ENCODE measurements at regions not wholly inside any gene's neighbourhood (a gene's known extent, or its start where the extent isn't known, plus 50 kb on each side); places are given as distances from the start of the nearest gene placed in this dataset.

DNA sequence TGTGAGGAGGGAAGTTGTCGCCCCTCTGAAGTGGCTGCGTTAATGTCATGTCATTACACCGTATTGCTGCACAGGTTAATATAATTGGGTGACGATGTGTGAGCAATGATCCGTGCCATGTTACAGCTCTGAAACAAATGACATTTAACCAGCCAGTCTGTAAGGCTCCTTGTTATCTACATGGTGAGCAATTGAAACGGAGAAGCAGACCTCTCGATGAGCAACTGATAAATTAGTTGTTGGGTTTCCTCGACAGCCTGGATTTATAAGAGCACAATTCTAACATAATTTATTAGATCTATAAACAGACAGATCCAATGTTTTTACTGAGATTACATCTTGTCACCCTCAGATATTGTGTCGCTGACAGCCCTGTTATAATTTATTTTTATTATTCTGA, 49.9 kb upstream of the MAFB start:
- H3K4me1 Mint-ChIP-seq (ENCODE audit: low read depth): no peaks in the 10 kb centered on the region
- peaks cover 0 to 5% of the 10 kb centered on the region in 2 donors for H3K9me3 Mint-ChIP-seq
- DNase-seq: no peak
- ATAC-seq (replicated peaks in 1 of 2): no peak
- peaks cover 13% of the 10 kb centered on the region for H3K27me3 Mint-ChIP-seq (ENCODE audit: low read depth)
- H3K27ac Mint-ChIP-seq: no peak overlapping the region
- H3K4me3 Mint-ChIP-seq: no peak overlapping the region
- no peaks in the 10 kb centered on the region for H3K36me3 Mint-ChIP-seq (ENCODE audit: insufficient read depth in 2 of 2)

DNA sequence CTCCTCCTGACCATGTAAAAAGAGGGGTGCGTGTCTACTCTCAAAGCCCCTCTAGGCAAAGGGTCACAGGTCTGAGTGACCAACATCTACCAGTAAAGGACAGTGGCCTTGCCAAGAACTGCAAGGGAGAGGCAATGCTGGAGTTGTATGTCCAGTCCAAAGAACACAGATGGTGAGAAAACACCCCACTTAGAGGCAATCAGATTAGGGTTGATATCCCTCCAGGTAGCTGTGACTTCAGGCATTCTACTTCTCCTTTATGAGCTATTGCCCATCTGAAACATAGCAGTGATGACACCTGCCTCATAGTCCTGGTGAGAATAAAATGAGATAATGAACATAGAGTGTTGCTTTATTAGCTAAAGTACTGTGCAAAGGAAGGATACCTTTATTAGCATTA, 50.8 kb upstream of the MAFB start:
- DNase-seq (no peak), ATAC-seq (replicated peaks in 1 of 2) (no peak)
- H3K36me3 Mint-ChIP-seq (ENCODE audit: insufficient read depth in 2 of 2): no peaks in the 10 kb centered on the region
- no peaks in the 10 kb centered on the region for H3K4me1 Mint-ChIP-seq (ENCODE audit: low read depth)
- peaks cover 0 to 5% of the 10 kb centered on the region in 2 donors for H3K9me3 Mint-ChIP-seq
- H3K27ac Mint-ChIP-seq: no peak overlapping the region
- H3K27me3 Mint-ChIP-seq (ENCODE audit: low read depth): peaks cover 16% of the 10 kb centered on the region
- no peak overlapping the region for H3K4me3 Mint-ChIP-seq

DNA sequence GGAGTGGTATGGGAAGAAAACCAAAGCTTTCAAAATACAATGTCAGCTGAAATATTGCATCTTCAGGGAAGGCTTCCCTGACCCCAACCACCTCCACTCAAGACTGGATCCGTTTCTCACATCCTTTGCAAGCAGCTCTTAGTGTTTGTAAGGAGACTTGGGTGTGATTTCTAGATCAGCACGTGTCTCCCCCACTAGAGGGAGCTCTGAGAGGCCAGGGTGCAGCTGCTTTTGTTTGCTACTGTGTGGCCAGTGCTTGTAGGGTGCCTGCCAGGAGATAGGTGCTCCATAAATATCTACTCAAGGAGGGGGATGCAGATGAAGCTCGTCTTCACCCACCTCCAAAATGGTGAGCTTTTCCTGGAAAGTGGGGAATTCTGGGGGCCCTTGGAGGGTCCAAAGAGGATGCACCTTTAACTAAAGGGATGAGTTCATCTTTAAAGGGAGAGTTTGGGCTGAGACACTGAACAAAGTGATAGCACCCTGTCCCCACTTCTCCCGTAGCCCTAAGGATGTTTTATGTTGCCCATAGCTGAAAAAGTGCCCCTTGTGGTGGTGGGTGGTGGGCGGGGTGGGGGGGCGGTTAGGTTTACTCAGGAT, 52.6 kb upstream of the MAFB start:
- Mint-ChIP-seq H3K9me3 (no peaks in the 10 kb centered on the region), H3K4me3 (no peak overlapping the region), H3K4me1 (ENCODE audit: low read depth) (no peaks in the 10 kb centered on the region), H3K27ac (no peak overlapping the region), H3K27me3 (ENCODE audit: low read depth) (peaks cover 9% of the 10 kb centered on the region), H3K36me3 (ENCODE audit: insufficient read depth in 2 of 2) (no peaks in the 10 kb centered on the region)
- peak; percentile 41 to 48 for DNase-seq
- no peak for ATAC-seq (replicated peaks in 1 of 2)

DNA sequence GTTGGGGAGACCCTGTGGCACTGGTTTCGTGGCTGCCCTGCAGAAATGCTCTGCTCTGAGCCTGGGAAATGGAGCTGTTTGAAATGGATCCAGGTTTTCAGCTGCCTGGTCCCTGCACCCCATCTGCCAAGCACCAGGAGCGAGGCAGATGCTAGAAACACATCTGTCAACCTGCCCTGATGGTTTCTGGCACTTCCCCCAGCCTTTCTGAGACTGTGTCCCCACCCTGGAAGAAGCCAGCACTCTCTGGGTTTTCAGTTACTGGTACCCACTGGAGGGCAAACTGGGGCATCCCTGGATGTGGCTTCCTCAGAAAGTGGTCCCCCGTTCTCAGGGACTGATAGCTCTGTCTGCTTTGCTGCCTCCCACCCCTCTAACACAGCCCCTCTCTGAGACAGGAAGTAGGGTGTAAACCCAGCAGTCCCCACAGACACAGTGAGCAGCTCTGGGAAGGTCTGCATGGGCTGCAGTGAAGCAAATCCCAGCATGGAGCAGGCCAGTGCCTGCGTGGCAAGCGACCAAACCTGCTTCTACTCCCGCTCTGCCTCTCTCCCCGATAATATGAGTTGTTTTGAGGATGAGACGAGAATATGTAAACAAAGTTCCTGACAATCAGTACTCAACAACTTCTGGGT, 54.2 kb upstream of the MAFB start:
- Mint-ChIP-seq H3K27me3 (ENCODE audit: low read depth) (peaks cover 17% of the 10 kb centered on the region), H3K27ac (no peak overlapping the region), H3K36me3 (ENCODE audit: insufficient read depth in 2 of 2) (no peaks in the 10 kb centered on the region), H3K4me3 (no peak overlapping the region), H3K9me3 (no peaks in the 10 kb centered on the region), H3K4me1 (ENCODE audit: low read depth) (no peaks in the 10 kb centered on the region)
- DNase-seq: no peak
- ATAC-seq (replicated peaks in 1 of 2): no peak

DNA sequence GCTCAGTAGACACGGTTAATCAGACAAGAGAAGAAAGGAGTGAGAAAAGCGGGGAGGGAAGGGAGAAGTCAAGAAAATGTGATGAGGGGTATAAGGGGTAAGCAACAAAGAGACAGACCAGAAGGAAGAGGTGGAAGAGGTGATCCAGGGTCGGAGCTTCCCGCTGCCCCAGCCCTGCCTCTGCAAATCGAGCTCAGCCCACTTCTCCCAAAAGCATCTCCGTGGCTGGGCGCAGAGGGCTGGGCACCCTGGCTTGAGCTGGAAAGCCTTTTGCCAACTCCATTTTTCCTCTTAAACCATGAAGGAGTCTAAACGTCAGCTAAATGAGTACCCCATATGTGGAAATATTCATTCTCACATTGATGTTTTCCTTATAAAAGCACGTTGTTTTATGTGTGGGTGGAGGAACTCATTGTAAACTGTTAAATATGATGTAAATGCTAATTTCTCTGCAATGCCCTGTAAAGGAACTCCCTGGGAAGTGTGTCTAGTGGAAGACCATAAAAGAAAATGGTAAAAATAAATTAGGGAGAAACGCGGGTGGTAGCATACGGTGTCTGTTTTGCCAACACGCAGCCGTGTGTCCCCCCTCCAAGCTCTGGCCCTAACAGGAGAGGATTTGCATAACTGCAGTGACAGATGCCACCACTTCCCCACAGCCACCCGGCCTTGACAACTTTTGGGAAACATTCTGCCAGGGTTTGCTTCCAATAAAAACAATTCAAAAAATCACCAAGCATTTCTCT, 55.2 kb upstream of the MAFB start:
- no peaks in the 10 kb centered on the region for H3K9me3 Mint-ChIP-seq
- DNase-seq: no peak

DNA sequence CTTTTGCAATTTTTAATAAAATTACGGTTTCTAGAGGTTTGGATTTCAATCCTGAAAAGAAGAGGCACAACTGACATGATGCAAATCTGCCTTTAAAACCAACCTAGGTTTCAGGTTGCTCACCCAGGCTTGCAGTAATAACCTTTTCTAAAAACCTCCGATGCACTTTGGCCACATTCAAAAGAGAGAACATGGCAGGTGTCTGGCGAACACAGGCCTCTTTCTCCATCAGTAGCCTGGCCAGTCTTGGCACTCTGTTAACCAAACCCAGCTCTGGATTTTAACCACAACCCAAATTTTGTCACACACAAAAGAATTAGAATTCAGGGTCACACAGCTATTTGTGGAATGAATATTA, 55.8 kb upstream of the MAFB start:
- Mint-ChIP-seq H3K4me1 (ENCODE audit: low read depth) (no peaks in the 10 kb centered on the region), H3K36me3 (ENCODE audit: insufficient read depth in 2 of 2) (no peaks in the 10 kb centered on the region), H3K27ac (no peak overlapping the region), H3K27me3 (ENCODE audit: low read depth) (peaks cover 21% of the 10 kb centered on the region), H3K4me3 (no peak overlapping the region), H3K9me3 (no peaks in the 10 kb centered on the region)
- DNase-seq (no peak), ATAC-seq (replicated peaks in 1 of 2) (no peak)

More for the DNA sequence above, 55.2 kb upstream of the MAFB start:
- no peak overlapping the region for H3K4me3 Mint-ChIP-seq
- peaks cover 21% of the 10 kb centered on the region for H3K27me3 Mint-ChIP-seq (ENCODE audit: low read depth)
- H3K4me1 Mint-ChIP-seq (ENCODE audit: low read depth): no peaks in the 10 kb centered on the region
- H3K27ac Mint-ChIP-seq: no peak overlapping the region
- no peak for ATAC-seq (replicated peaks in 1 of 2)
- no peaks in the 10 kb centered on the region for H3K36me3 Mint-ChIP-seq (ENCODE audit: insufficient read depth in 2 of 2)

DNA sequence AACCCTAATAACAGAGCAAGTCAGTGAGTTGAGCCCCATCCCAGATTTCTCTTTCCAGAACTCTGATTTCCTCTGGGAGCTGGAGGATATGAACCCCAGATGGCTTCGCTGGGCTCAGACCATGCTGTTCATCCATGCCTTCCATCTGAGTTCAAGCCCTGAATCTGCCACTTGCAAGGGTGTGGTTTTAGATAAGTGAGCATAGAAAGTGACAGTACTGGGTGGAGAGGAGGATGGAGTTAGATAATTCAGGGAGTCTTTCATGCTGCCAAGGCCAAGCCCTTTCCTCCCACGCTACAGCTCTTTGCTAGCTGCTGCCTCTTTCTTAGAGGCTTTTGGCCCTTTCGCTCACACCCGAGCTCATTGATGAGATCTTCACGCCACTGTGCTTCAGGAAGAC, 57.2 kb upstream of the MAFB start:
- H3K9me3 Mint-ChIP-seq: no peaks in the 10 kb centered on the region
- no peak for ATAC-seq (replicated peaks in 1 of 2)

DNA sequence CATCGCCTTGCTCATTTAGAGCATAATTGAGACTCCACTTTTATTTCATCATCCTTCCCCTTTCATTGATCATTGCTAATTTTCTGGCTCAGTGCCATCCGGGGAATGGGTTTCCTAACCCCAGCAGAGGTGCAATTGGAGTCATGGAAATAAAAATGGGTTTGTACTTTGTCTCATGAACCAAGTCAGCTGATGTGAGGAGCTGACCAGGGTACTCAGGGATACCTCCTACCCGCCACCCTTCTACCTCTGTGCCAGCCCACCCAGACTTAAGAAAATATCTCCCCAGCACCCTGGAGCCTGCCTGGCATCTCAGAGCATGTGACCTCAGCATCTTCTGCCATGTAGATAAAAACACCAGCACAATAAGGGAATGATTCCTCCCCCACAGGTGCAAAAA, 59.1 kb upstream of the MAFB start:
- H3K27me3 Mint-ChIP-seq (ENCODE audit: low read depth): peaks cover 21% of the 10 kb centered on the region
- H3K36me3 Mint-ChIP-seq (ENCODE audit: insufficient read depth in 2 of 2): no peaks in the 10 kb centered on the region
- H3K4me3 Mint-ChIP-seq: no peak overlapping the region
- ATAC-seq (replicated peaks in 1 of 2) (no peak), DNase-seq (no peak)
- H3K9me3 Mint-ChIP-seq: no peaks in the 10 kb centered on the region
- H3K27ac Mint-ChIP-seq: no peak overlapping the region
- no peaks in the 10 kb centered on the region for H3K4me1 Mint-ChIP-seq (ENCODE audit: low read depth)

More for the DNA sequence above, 57.2 kb upstream of the MAFB start:
- DNase-seq: no peak
- H3K4me1 Mint-ChIP-seq (ENCODE audit: low read depth): no peaks in the 10 kb centered on the region
- no peak overlapping the region for H3K27ac Mint-ChIP-seq
- H3K4me3 Mint-ChIP-seq: no peak overlapping the region
- peaks cover 21% of the 10 kb centered on the region for H3K27me3 Mint-ChIP-seq (ENCODE audit: low read depth)
- no peaks in the 10 kb centered on the region for H3K36me3 Mint-ChIP-seq (ENCODE audit: insufficient read depth in 2 of 2)

DNA sequence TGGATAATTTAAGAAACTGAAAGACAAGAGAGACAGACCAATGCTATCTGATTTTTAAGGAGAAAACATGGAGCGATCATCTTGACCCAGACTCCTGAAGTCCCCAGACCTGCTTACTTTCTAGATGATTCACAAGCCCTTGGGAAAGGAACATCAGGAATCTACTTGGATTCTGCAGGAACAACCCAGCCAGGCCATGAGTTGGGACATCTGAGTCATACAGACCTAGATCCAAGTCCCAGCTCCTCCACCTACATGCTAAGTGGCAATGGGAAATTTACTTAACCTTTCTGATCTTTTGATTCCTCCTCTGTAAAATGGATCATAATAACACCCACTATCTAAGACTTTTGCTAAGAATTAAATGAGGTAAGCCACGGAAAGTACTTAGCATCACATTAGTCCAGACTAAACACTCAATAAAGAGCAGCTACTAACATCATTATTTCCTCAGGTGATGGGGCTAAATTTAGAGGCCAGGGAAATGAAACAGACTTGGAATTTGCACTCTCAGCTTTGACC, 61.0 kb upstream of the MAFB start:
- H3K9me3 Mint-ChIP-seq: no peaks in the 10 kb centered on the region
- H3K4me3 Mint-ChIP-seq: no peak overlapping the region
- no peak overlapping the region for H3K27ac Mint-ChIP-seq
- ATAC-seq (replicated peaks in 1 of 2) (no peak), DNase-seq (no peak)
- H3K4me1 Mint-ChIP-seq (ENCODE audit: low read depth): no peaks in the 10 kb centered on the region
- H3K27me3 Mint-ChIP-seq (ENCODE audit: low read depth): peaks cover 11% of the 10 kb centered on the region
- no peaks in the 10 kb centered on the region for H3K36me3 Mint-ChIP-seq (ENCODE audit: insufficient read depth in 2 of 2)

DNA sequence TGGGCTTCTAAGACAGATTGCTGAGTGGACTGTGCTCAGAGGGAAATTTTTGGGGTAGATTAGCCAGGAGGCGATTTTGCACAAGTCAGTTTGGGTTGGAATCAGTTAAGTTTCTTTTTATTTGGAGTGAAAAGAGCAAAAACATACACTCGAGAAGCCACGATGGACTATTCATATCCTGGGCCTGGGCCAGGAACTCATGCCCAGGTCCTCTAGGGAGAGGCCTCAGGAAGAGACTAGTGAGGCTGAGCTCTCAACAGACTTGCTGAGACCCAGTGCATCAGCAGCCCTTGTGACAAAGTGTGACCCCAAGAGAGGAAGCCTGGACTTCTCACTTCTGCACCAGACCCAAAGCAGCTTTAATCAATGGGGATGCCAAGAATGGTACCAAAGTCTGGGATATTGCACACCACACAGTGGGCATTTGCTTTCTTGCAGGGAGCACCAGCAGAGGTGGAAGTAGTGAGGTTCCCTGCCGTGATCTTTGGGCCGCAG, 61.6 kb upstream of the MAFB start:
- H3K27ac Mint-ChIP-seq: no peak overlapping the region
- no peaks in the 10 kb centered on the region for H3K4me1 Mint-ChIP-seq (ENCODE audit: low read depth)
- ATAC-seq (replicated peaks in 1 of 2) (no peak), DNase-seq (no peak)
- H3K4me3 Mint-ChIP-seq: no peak overlapping the region
- H3K36me3 Mint-ChIP-seq (ENCODE audit: insufficient read depth in 2 of 2): no peaks in the 10 kb centered on the region
- no peaks in the 10 kb centered on the region for H3K9me3 Mint-ChIP-seq
- H3K27me3 Mint-ChIP-seq (ENCODE audit: low read depth): peaks cover 11% of the 10 kb centered on the region

DNA sequence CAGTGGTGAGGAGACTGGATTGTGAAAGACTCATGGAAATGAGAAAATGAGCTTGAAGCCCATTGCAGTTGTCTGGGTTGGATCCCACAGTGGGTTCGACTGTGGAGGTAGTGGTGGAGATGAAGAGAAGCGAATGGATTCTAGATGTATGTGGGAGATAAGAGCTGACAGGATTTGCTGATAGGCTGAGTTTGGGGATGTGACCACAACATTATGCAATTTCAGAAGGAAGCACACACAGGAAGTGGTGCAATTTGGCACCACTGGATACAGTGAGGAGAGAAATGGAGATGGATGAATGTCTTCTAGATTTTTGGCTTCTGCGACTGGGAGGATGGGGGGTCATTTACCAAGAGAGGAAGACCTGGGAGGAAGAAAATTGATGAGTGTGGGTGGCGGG, 64.4 kb upstream of the MAFB start:
- Mint-ChIP-seq H3K9me3 (no peaks in the 10 kb centered on the region), H3K36me3 (ENCODE audit: insufficient read depth in 2 of 2) (no peaks in the 10 kb centered on the region), H3K27ac (no peak overlapping the region), H3K4me3 (no peak overlapping the region), H3K4me1 (ENCODE audit: low read depth) (peaks cover 20% of the 10 kb centered on the region), H3K27me3 (ENCODE audit: low read depth) (peaks cover 1% of the 10 kb centered on the region)
- DNase-seq (no peak), ATAC-seq (replicated peaks in 1 of 2) (no peak)

DNA sequence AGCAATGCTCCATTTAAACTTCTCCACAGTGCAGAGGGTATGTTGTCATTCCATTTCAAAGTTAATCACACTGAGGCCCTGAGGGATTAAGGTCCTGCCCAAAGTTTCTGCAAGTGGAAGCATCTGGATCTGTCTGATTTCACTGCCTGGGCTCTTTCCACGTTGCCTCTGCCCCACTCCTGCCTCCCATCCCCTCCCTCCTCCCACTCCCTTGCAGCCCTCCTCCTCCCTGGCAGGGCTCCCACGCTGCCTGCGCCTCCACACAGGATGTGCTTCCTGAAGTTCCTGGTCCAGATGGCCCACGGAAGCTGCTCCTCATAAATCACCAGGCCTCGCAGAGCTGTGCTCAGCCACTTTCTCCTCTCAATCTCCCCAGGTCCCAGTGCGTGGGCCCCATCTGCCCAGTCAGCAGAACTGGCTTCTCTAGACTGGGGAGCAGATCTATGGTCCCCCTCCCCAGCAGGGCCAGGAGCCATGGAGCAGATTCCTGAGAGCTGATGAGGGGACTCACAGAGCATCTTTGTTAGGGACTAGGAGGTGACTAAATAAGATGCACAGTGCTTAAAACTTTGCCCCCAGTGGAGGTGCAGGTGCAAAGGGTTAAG, 65.4 kb upstream of the MAFB start:
- Mint-ChIP-seq H3K4me3 (no peak overlapping the region), H3K36me3 (ENCODE audit: insufficient read depth in 2 of 2) (no peaks in the 10 kb centered on the region), H3K27me3 (ENCODE audit: low read depth) (no peaks in the 10 kb centered on the region), H3K9me3 (no peaks in the 10 kb centered on the region), H3K27ac (no peak overlapping the region), H3K4me1 (ENCODE audit: low read depth) (peaks cover 23% of the 10 kb centered on the region)
- DNase-seq (no peak), ATAC-seq (replicated peaks in 1 of 2) (no peak)

DNA sequence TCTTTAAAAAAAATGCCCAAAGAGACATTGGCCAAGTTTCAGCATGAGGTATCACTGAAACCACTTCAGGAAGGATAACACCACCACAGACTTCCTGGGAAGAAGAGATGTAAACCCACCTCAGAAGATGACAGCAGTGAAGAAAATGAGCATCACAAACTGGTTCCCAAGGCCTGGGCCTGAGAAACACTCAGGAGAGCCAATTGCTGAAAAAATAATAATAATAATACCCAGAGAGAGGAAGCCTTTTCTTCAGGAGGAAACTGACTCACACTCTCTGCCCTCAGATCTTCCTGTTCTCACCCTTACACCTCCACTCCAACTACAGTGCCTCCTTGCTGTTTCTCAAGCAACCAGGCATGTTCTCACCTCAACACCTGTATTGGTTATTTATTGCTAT, 68.1 kb upstream of the MAFB start:
- no peaks in the 10 kb centered on the region for H3K36me3 Mint-ChIP-seq (ENCODE audit: insufficient read depth in 2 of 2)
- peak overlapping the region in 1 of 2 donors; percentile 56 for H3K4me3 Mint-ChIP-seq
- H3K4me1 Mint-ChIP-seq (ENCODE audit: low read depth): peaks cover 23% of the 10 kb centered on the region
- DNase-seq (no peak), ATAC-seq (replicated peaks in 1 of 2) (peak; percentile 30 to 58)
- no peaks in the 10 kb centered on the region for H3K9me3 Mint-ChIP-seq
- H3K27ac Mint-ChIP-seq: peak overlapping the region; percentile 1
- H3K27me3 Mint-ChIP-seq (ENCODE audit: low read depth): no peaks in the 10 kb centered on the region

All from activated T-cell treated with anti-CD3 and anti-CD28 coated beads, Interleukin-2, amount 50 U/mL, for 72 hours (primary cell).